HG02763 (cell line): ENCODE measurements at regions not wholly inside any gene's neighbourhood (a gene's known extent, or its start where the extent isn't known, plus 50 kb on each side); places are given as distances from the start of the nearest gene placed in this dataset.
"Not testable (repeated sequence)": the region's sequence is repeated elsewhere in the genome, so short reads cannot be mapped to it uniquely, and the experiment has no call there.

ENCODE experiments used
- ATAC-seq: cut with Tn5 transposase; IDR thresholded peaks from one replicate; pipeline ENCODE4 v1.9.1; 2021; ENCODE audit warnings: mild to moderate bottlenecking, moderate library complexity; ENCODE audit not compliant: unreplicated experiment

DNA sequence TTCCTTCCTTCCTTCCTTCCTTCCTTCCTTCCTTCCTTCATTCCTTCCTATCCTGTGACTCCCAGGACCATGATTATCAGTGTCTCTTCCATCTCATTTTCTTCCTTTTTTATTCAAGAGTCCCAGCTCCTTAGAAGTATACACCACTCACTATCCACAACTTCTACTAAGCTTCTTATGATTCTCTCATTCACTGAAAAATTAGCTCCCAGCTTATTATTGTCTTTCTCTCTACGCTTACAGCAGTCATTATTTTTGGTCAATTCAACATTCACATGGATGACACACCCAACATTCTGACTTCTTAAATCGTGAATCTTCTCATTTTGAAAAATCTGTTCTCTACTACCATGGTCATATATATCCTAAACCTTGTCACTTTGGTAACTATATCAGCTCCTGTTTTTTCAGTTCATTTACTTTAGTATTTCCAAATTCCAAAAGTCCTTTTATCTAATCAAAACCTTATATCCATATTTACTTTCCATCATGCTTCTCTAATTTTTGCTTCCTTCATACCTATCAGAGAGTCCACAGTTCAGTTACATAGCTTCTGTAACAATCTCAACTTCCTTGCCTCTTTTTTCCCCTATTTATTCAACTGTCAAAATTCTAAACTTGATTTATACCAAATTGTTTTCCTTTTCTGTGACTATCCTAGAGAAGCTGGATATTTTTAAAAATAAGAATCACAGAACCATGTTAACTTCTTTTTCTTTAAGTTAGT lies 677.5 kb downstream of the RAPGEF2 start:
- ATAC-seq = no peak

- no peak for ATAC-seq
Measured at GRCh38 chr4:159787901-159788300, 685.0 kb downstream of the RAPGEF2 start.

DNA sequence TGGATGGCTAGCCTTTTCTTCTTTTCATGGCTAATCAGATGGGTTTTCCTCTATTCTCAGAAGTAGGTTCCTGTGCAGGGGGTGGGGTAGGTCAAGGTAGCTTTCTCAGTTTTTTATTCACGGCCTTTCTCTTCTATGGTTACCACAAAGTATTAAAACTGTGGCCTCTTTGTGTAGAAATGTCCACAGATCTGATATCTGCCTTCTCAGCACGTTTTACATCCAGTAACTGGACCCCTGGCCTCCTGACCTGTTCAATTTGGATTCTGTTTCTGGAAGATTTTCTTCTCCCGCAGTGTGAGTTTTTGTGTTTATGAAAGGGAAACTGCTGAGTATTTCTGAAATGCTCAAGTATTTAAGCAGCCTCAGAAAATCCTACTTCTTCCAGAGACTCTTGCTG lies 688.5 kb downstream of the RAPGEF2 start:
- ATAC-seq = no peak

GRCh38 chr4:159804592-159804991 lies 701.7 kb downstream of the RAPGEF2 start:
- not testable (repeated sequence) for ATAC-seq

DNA sequence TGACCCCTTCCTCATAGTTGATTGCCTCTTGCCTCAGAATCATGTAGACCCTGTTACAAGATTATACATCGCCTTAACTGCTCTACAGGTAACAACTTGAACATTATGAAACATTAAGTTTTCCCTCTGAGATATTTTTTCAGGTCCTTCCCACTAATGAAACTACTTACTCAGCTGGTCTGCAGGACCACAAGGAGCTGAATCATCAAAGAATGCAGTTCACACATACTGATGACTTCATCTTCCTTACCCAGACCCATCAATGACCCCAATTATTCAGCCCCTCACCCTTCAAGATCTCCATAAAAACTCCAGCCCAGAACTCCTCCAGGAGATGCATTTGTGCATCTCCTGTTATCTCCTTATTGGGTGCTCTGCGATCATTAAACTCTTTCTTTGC lies 720.9 kb downstream of the RAPGEF2 start:
- ATAC-seq = no peak

GRCh38 chr4:159828687-159829086 lies 725.8 kb downstream of the RAPGEF2 start:
- no peak for ATAC-seq

GRCh38 chr4:159829184-159829583 lies 726.3 kb downstream of the RAPGEF2 start:
- ATAC-seq = no peak

- no peak for ATAC-seq
Measured at GRCh38 chr4:159837071-159837470, 734.2 kb downstream of the RAPGEF2 start.

DNA sequence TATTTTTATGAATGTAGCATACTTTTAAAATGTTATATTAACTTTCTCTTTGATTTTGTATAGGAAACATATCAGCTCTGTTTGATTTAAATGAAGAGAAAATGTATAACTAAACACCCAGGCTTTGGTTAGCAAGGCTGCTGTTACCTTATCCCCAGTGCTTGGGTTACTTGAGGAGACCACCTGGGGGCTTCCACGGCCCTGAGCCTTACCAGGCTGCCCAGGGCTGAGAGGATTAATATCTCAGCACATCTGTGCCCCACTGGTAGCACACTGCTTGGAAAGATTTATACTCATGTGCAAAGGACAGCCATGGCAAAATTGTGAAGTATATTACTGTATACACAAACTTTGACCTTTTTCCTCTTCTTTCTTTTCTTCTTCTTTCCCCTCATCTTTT lies 752.9 kb downstream of the RAPGEF2 start:
- ATAC-seq = no peak

DNA sequence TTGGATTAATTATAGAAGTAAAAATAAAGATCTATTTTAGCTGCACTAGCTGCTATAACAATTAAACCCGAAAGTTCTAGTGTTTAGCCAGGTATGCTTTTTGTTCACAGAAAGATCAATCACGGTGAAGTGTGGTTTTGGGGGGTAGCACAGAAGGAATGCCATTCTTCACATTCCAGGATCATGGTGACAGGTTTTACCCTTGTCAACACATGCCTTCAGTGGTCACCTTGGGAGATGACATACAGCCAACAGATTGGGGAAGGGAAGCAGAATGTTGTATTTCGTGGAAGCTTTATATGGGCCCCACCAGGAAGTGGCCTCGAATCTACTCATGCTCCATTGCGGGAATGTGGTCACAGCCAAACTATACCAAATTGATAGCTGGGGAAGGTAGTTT lies 753.6 kb downstream of the RAPGEF2 start:
- ATAC-seq = no peak

- no peak for ATAC-seq
Measured at GRCh38 chr4:159859656-159860148, 756.8 kb downstream of the RAPGEF2 start.

DNA sequence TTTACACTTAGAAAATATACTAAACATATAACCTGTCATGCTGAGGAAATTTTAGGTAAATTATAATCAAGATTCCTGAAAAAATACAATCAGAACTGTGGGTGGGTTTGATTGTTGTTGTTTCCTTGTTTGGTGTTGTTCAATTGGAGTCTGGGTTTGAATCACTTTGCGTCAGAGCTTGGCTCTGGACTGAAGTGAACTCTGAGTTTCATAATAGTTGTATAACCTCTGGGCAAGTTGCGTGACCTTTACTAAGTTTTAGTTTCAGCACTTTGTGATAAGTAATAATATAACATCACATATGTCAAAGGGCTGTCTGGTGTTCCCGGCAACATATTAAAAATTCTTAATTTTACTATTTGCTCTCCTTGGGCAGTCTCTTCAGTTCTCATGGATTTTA lies 758.1 kb downstream of the RAPGEF2 start:
- no peak for ATAC-seq

- ATAC-seq = no peak
Measured at GRCh38 chr4:159864337-159864736, 761.5 kb downstream of the RAPGEF2 start.

GRCh38 chr4:159867673-159868072 lies 764.8 kb downstream of the RAPGEF2 start:
- no peak for ATAC-seq

DNA sequence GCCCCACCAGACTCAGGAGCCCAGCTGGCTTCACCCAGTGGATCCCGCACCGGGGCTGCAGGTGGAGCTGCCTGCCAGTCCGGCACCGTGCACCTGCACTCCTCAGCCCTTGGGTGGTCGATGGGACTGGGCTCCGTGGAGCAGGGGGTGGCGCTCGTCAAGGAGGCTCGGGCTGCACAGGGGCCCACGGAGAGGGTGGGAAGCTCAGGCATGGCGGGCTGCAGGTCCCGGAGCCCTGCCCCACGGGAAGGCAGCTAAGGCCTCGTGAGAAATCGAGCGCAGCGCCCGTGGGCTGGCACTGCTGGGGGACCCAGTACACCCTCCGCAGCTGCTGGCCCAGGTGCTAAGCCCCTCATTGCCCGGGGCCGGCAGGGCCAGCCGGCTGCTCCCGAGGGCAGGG lies 766.1 kb downstream of the RAPGEF2 start:
- ATAC-seq = not testable (repeated sequence)

- ATAC-seq = no peak
Measured at GRCh38 chr4:159871141-159871540, 768.3 kb downstream of the RAPGEF2 start.

DNA sequence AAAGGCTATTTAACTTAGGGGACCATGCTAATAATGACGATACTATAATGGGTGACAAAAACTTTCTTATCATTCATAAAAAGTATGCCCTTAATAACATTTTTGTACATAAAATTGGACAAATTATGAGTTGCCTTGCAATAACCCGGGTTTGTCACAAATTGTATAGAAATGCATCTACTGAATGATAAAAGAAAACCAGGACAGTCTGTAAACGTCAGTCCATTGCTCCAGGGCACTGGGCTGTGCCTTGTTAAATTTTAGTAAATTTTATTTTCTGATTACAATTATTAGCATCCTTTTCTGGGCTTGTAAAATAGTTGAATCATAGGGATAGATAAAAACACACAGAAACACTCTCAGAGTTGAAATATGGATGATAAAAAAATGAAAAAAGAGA lies 778.3 kb downstream of the RAPGEF2 start:
- no peak for ATAC-seq

- ATAC-seq = no peak
Measured at GRCh38 chr4:159884989-159885388, 782.1 kb downstream of the RAPGEF2 start.

- ATAC-seq = no peak
Measured at GRCh38 chr4:159899596-159899995, 796.7 kb downstream of the RAPGEF2 start.

GRCh38 chr4:159900562-159900961 lies 797.7 kb downstream of the RAPGEF2 start:
- no peak for ATAC-seq

DNA sequence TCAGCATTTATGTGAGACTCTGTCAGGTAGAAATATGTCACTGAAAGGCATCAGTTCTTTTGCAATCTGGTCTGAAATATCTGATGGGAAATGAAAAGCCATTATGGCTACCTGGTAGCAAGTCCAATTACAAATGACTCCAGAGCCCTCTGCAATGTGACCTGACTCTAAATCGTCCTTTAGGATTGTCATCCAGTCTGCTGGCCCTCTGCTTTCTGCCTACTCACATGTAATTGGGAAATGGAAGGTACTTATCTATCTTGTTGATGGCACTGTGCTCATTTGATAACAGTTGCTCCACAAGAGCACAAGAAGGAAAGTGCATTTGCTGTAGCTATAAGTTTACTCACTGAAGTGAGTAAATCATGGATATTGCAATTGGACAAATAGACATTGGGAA lies 799.8 kb downstream of the RAPGEF2 start:
- no peak for ATAC-seq

GRCh38 chr4:159904906-159905305 lies 802.0 kb downstream of the RAPGEF2 start:
- no peak for ATAC-seq

DNA sequence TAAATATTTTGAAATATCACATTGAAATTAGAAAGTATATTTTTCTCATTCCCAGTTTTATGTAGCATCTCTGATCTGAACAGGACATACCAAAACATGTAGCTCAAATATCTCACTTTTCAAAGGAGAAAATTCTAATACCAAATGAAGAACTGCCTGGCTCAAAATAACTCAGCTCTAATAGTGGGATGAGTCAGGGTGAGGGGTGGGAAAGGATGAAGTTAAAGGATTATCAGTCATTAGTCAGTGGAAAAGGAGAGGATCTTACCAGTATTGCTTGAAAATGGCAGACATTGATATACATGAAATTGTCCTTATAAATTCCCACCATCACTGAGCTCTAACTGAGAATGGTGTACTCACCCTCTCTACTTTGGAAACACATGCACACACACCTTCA lies 803.2 kb downstream of the RAPGEF2 start:
- ATAC-seq = no peak
